ENCODE measurements at regions not wholly inside any gene's neighbourhood (a gene's known extent, or its start where the extent isn't known, plus 50 kb on each side); places are given as distances from the start of the nearest gene placed in this dataset.
"Not testable (repeated sequence)": the region's sequence is repeated elsewhere in the genome, so short reads cannot be mapped to it uniquely, and the experiment has no call there.

DNA sequence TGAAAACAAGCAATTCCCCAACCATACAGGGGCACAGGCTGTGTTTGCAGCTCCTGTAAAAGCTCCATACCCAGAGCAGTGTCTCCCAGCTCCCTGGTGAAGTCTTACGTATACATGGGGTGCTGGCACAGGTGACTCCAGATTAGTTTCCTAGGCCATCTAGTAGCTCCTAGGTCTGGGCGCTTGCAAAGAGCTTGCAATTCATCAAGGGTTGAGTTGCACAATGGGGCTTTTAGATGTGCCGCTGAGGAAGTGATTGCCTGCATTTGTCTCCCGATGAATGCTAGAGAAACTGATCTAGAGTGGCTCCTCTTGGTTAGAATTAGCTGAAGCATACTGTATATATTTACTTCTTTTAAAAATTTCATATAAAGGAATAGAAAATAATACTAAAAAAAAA, 90.7 kb downstream of the PRR15 start:
- H3K18ac ChIP-seq (ENCODE audit: low read depth, low read length); H4K8ac ChIP-seq (ENCODE audit: low read depth in 2 of 2, low read length in 2 of 2); H3K9me3 ChIP-seq (ENCODE audit: control insufficient read depth, insufficient read depth, low read length); POLR2A ChIA-PET (ENCODE audit: unreplicated experiment); H4K91ac ChIP-seq (ENCODE audit: insufficient read depth, low read depth, low read length); H4K5ac ChIP-seq (ENCODE audit: low read depth, low read length); DNase-seq; H2BK120ac ChIP-seq (ENCODE audit: low read depth, low read length); H3K4me1 ChIP-seq (ENCODE audit: control insufficient read depth, insufficient read depth, low read length); H3K79me1 ChIP-seq (ENCODE audit: low read depth in 1 of 2, low read length in 2 of 2); H3K9ac ChIP-seq (ENCODE audit: low read depth, low read length); H3K27me3 ChIP-seq (ENCODE audit: control insufficient read depth, insufficient read depth, low read length); in situ Hi-C loops (cut with MboI; ENCODE audit: low sequenced_read_pairs); H4K20me1 ChIP-seq (ENCODE audit: insufficient read depth, low read length); H3K9me1 ChIP-seq (ENCODE audit: insufficient read depth, low read length); H3K23ac ChIP-seq (ENCODE audit: low read depth, low read length); H2BK20ac ChIP-seq (ENCODE audit: low read depth, low read length); H3K56ac ChIP-seq (ENCODE audit: extremely low read depth, insufficient read depth, low read length); intact Hi-C loops (cut with micrococcal nuclease); H3K4me3 ChIP-seq (ENCODE audit: insufficient read depth, low read depth, low read length); H3K4me2 ChIP-seq (ENCODE audit: low read depth, low read length); H3K36me3 ChIP-seq (ENCODE audit: control insufficient read depth, insufficient read depth, low read length); H2BK5ac ChIP-seq (ENCODE audit: low read depth, low read length, poor library complexity, severe bottlenecking); CTCF ChIA-PET; H2AK9ac ChIP-seq (replicated peaks; ENCODE audit: low read depth, low read length, poor library complexity); H2BK15ac ChIP-seq (ENCODE audit: low read depth, low read length); dilution Hi-C loops (cut with HindIII; ENCODE audit: low sequenced_read_pairs, unreplicated experiment); ATAC-seq (ENCODE audit: low read depth); H2AFZ ChIP-seq (replicated peaks; ENCODE audit: low read length, poor library complexity); H3K14ac ChIP-seq (replicated peaks; ENCODE audit: low read depth, low read length); H3K4ac ChIP-seq (ENCODE audit: low read depth, low read length); H3K27ac ChIP-seq (ENCODE audit: insufficient read depth, low read length); H2AK5ac ChIP-seq (ENCODE audit: low read depth, low read length); BruUV-seq (replicated peaks): not testable (repeated sequence)
- WGBS, 2 experiments (ENCODE audit: extremely low coverage in 2 of 2, insufficient read length in 1 of 2): 79% methylated on average over 2 of the region's 4 CpGs; no CpG with 5 or more reads in 1 of the 2 experiments
